IMR-90 (cell line): ENCODE measurements at regions not wholly inside any gene's neighbourhood (a gene's known extent, or its start where the extent isn't known, plus 50 kb on each side); places are given as distances from the start of the nearest gene placed in this dataset.

Experiments
- ATAC-seq: fragments of 200-7000 bp; cut with Tn5 transposase; 2 replicates; pipeline ENCODE4 v1.9.1; 2020; ENCODE audit warnings: low read depth, mild to moderate bottlenecking, moderate library complexity
- BruUV-seq: library from RNA; stranded (reverse); fragments of 400-500 nt; replicated peaks from 2 replicates; lab custom pipeline; 2021; lab: Mats Ljungman, UMichigan
- CTCF ChIA-PET: fragments of 300-600 bp; formaldehyde crosslinking; extraction: SDS; loops from one replicate; lab custom pipeline; 2021; ENCODE audit warnings: antibody characterized with exemption; lab: Yijun Ruan, JAX
- POLR2A ChIA-PET: fragments of 300-600 bp; sonication (Branson Sonifier 250); formaldehyde crosslinking; loops from one replicate; lab custom pipeline; 2022; ENCODE audit warnings: antibody characterized with exemption; ENCODE audit not compliant: unreplicated experiment; lab: Charles Lee
- DNase-seq: peaks from one replicate; pipeline ENCODE4 v3.0.0; 2013
- H2AFZ ChIP-seq: replicated peaks from 2 replicates; pipeline ENCODE3; 2013; ENCODE audit warnings: low read length, mild to moderate bottlenecking; ENCODE audit not compliant: poor library complexity
- H2AK5ac ChIP-seq: 2 replicates; pipeline ENCODE4 v1.6.1; 2013; ENCODE audit warnings: low read depth, low read length, inconsistent platforms
- H2AK9ac ChIP-seq: replicated peaks from 2 replicates; pipeline ENCODE3; 2013; ENCODE audit warnings: mild to moderate bottlenecking, low read depth, low read length, moderate library complexity; ENCODE audit not compliant: poor library complexity
- H2BK120ac ChIP-seq: 2 replicates; pipeline ENCODE4 v1.6.1; 2013; ENCODE audit warnings: low read depth, low read length, inconsistent platforms
- H2BK15ac ChIP-seq: 3 replicates; pipeline ENCODE4 v1.6.1; 2013; ENCODE audit warnings: low read depth, low read length, inconsistent platforms
- H2BK20ac ChIP-seq: 2 replicates; pipeline ENCODE4 v1.6.1; 2013; ENCODE audit warnings: low read depth, mild to moderate bottlenecking, inconsistent platforms, low read length, moderate library complexity
- H2BK5ac ChIP-seq: 2 replicates; pipeline ENCODE4 v1.6.1; 2013; ENCODE audit warnings: mild to moderate bottlenecking, low read depth, low read length, inconsistent platforms; ENCODE audit not compliant: poor library complexity, severe bottlenecking
- H3K14ac ChIP-seq: replicated peaks from 2 replicates; pipeline ENCODE4 v1.6.1; 2013; ENCODE audit warnings: low read depth, low read length, inconsistent platforms
- H3K18ac ChIP-seq: 2 replicates; pipeline ENCODE4 v1.6.1; 2013; ENCODE audit warnings: low read depth, low read length, control low read depth
- H3K23ac ChIP-seq: 2 replicates; pipeline ENCODE4 v1.6.1; 2013; ENCODE audit warnings: low read depth, low read length, inconsistent platforms
- H3K27ac ChIP-seq: 2 replicates; pipeline ENCODE4 v1.5.1; 2013; ENCODE audit warnings: mild to moderate bottlenecking, control low read depth, low read length; ENCODE audit not compliant: insufficient read depth
- H3K27me3 ChIP-seq: 2 replicates; pipeline ENCODE4 v1.6.1; 2013; ENCODE audit warnings: low read length; ENCODE audit not compliant: control insufficient read depth, insufficient read depth
- H3K36me3 ChIP-seq: 2 replicates; pipeline ENCODE4 v1.6.1; 2013; ENCODE audit warnings: low read length, mixed read lengths; ENCODE audit not compliant: control insufficient read depth, insufficient read depth
- H3K4ac ChIP-seq: 2 replicates; pipeline ENCODE4 v1.6.1; 2013; ENCODE audit warnings: low read depth, low read length, inconsistent platforms
- H3K4me1 ChIP-seq: 2 replicates; pipeline ENCODE4 v1.6.1; 2013; ENCODE audit warnings: low read length, mixed read lengths; ENCODE audit not compliant: control insufficient read depth, insufficient read depth
- H3K4me2 ChIP-seq: 2 replicates; pipeline ENCODE4 v1.6.1; 2013; ENCODE audit warnings: low read depth, mild to moderate bottlenecking, control low read depth, low read length, moderate library complexity
- H3K4me3 ChIP-seq: 2 replicates; pipeline ENCODE4 v1.5.1; 2013; ENCODE audit warnings: low read depth, mild to moderate bottlenecking, control low read depth, low read length, moderate library complexity; ENCODE audit not compliant: insufficient read depth
- H3K56ac ChIP-seq: 2 replicates; pipeline ENCODE4 v1.6.1; 2013; ENCODE audit warnings: low read length, inconsistent platforms; ENCODE audit not compliant: insufficient read depth; ENCODE audit errors: extremely low read depth
- H3K79me1 ChIP-seq, 2 experiments: 2 replicates each; pipeline ENCODE4 v1.6.1; 2013; ENCODE audit warnings: low read length in 2 of 2, inconsistent platforms in 1 of 2, low read depth in 1 of 2
- H3K9ac ChIP-seq: 2 replicates; pipeline ENCODE4 v1.6.1; 2013; ENCODE audit warnings: low read depth, low read length, control low read depth
- H3K9me1 ChIP-seq: 2 replicates; pipeline ENCODE4 v1.6.1; 2013; ENCODE audit warnings: low read length, inconsistent platforms; ENCODE audit not compliant: insufficient read depth
- H3K9me3 ChIP-seq: 2 replicates; pipeline ENCODE4 v1.6.1; 2013; ENCODE audit warnings: low read length; ENCODE audit not compliant: control insufficient read depth, insufficient read depth
- H4K20me1 ChIP-seq: 2 replicates; pipeline ENCODE4 v1.6.1; 2013; ENCODE audit warnings: low read length, inconsistent platforms; ENCODE audit not compliant: insufficient read depth
- H4K5ac ChIP-seq: 2 replicates; pipeline ENCODE4 v1.6.1; 2013; ENCODE audit warnings: mild to moderate bottlenecking, low read depth, low read length, control low read depth
- H4K8ac ChIP-seq, 2 experiments: 2 replicates each; pipeline ENCODE4 v1.6.1; 2013; ENCODE audit warnings: low read depth in 2 of 2, low read length in 2 of 2, control low read depth in 1 of 2, inconsistent platforms in 1 of 2
- H4K91ac ChIP-seq: 2 replicates; pipeline ENCODE4 v1.6.1; 2013; ENCODE audit warnings: low read depth, low read length, inconsistent platforms; ENCODE audit not compliant: insufficient read depth
- BHLHE40 ChIP-seq: fragments of 150-350 bp; IDR thresholded peaks from 2 replicates; pipeline ENCODE4 v1.6.1; 2016; ENCODE audit warnings: mild to moderate bottlenecking, low read depth, low read length
- CEBPB ChIP-seq: IDR thresholded peaks from 2 replicates; pipeline ENCODE4 v1.6.1; 2012; ENCODE audit warnings: low read depth, low read length, improper control_type of control experiment
- CHD1 ChIP-seq: IDR thresholded peaks from 2 replicates; pipeline ENCODE4 v1.6.1; 2012; ENCODE audit warnings: low read depth, low read length, improper control_type of control experiment
- FOS ChIP-seq: fragments of 150-350 bp; IDR thresholded peaks from 2 replicates; pipeline ENCODE4 v1.6.1; 2016; ENCODE audit warnings: low read depth, low read length
- MAFK ChIP-seq: IDR thresholded peaks from 2 replicates; pipeline ENCODE4 v1.6.1; 2012; ENCODE audit warnings: low read depth, low read length, improper control_type of control experiment
- MAZ ChIP-seq: IDR thresholded peaks from 2 replicates; pipeline ENCODE4 v1.6.1; 2012; ENCODE audit warnings: low read depth, mild to moderate bottlenecking, low read length, improper control_type of control experiment, moderate library complexity, borderline replicate concordance
- MXI1 ChIP-seq: IDR thresholded peaks from 2 replicates; pipeline ENCODE4 v1.6.1; 2012; ENCODE audit warnings: low read depth, mild to moderate bottlenecking, low read length, moderate library complexity, borderline replicate concordance
- NFE2L2 ChIP-seq: fragments of 150-350 bp; IDR thresholded peaks from 2 replicates; pipeline ENCODE4 v1.6.1; 2016; ENCODE audit warnings: low read depth, mild to moderate bottlenecking, low read length
- POLR2A ChIP-seq: IDR thresholded peaks from 2 replicates; pipeline ENCODE4 v1.6.1; 2012; ENCODE audit warnings: mild to moderate bottlenecking, low read depth, low read length
- RAD21 ChIP-seq: IDR thresholded peaks from 2 replicates; pipeline ENCODE4 v1.6.1; 2012; ENCODE audit warnings: low read length, improper control_type of control experiment
- RCOR1 ChIP-seq: IDR thresholded peaks from 2 replicates; pipeline ENCODE4 v1.6.1; 2012; ENCODE audit warnings: mild to moderate bottlenecking, low read length, improper control_type of control experiment; ENCODE audit not compliant: insufficient replicate concordance
- RFX5 ChIP-seq: IDR thresholded peaks from 2 replicates; pipeline ENCODE4 v1.8.0; 2012; ENCODE audit warnings: low read depth, mild to moderate bottlenecking, low read length, moderate library complexity
- SMC3 ChIP-seq: fragments of 150-350 bp; IDR thresholded peaks from 2 replicates; pipeline ENCODE4 v1.6.1; 2016; ENCODE audit warnings: low read depth, mild to moderate bottlenecking, antibody characterized with exemption, low read length, moderate library complexity
- WGBS, 2 experiments: methylation state at CpG; one replicate each; pipeline versions ENCODE4 v1.1.5 to v1.1.7; 2013; ENCODE audit warnings: missing lambda C conversion rate in 2 of 2; ENCODE audit not compliant: insufficient read length in 1 of 2; ENCODE audit errors: extremely low coverage in 2 of 2; 5-methylcytosine and 5-hydroxymethylcytosine counted together
- dilution Hi-C: fragments of 300-500 bp; cut with HindIII; formaldehyde crosslinking; loops from one replicate; pipeline ENCODE4 v1.14.3; 2018; ENCODE audit warnings: low sequenced_read_pairs; ENCODE audit not compliant: unreplicated experiment
- in situ Hi-C: fragments of 300-500 bp; cut with MboI; formaldehyde crosslinking; loops from 3 replicates; pipeline ENCODE4 v1.14.3; 2019; ENCODE audit warnings: low sequenced_read_pairs, inconsistent platforms, mixed read lengths
- intact Hi-C: fragments of 100-400 bp; cut with micrococcal nuclease; formaldehyde crosslinking; loops from 2 replicates; pipeline ENCODE4 v1.10.0; 2022
- TF ChIP-seq, protein P1 (sequence below): fragments of 150-350 bp; IDR thresholded peaks from 2 replicates; pipeline ENCODE4 v1.6.1; 2016; ENCODE audit warnings: low read depth, mild to moderate bottlenecking, low read length, moderate library complexity, borderline replicate concordance
- TF ChIP-seq, protein P2 (sequence below): fragments of 150-350 bp; IDR thresholded peaks from 2 replicates; pipeline ENCODE4 v1.6.1; 2017; ENCODE audit warnings: mild to moderate bottlenecking, antibody characterized with exemption, low read length, low read depth
- TF ChIP-seq, protein P3 (sequence below): conservative IDR thresholded peaks from 2 replicates; pipeline ENCODE4 v1.5.1; 2012; ENCODE audit warnings: mild to moderate bottlenecking, low read depth, low read length, improper control_type of control experiment

DNA sequence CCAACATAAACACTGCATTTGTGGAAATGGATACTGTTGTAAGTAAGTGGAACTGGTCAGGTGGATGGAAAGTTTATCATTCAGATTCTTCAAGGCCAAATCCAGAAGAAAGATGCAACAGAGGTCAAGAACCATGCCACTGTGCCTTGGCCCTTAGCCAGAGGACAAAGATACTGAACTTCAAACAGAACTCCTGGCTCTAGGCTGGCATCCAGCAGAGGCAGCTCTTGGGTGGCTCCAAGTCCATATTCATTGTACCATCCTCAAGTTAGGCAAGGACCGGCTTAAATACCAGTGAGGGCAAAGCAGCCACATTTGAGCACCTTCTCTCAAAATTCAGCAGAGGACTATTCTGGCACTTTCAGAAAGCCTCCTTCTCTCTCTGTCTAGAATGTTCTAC is 53.2 kb downstream of the DNAAF9 start:
- Histone ChIP-seq H3K79me1 (no peaks in the 10 kb centered on the region), H3K18ac (no peak overlapping the region), H4K20me1 (no peaks in the 10 kb centered on the region), H3K4me2 (no peak overlapping the region), H2AFZ (no peak overlapping the region), H3K23ac (no peak overlapping the region), H2BK120ac (no peak overlapping the region), H3K9ac (no peak overlapping the region), H3K4me1 (no peaks in the 10 kb centered on the region), H2BK5ac (no peak overlapping the region), H3K4ac (no peak overlapping the region), H3K9me3 (no peaks in the 10 kb centered on the region), H4K91ac (no peak overlapping the region), H2AK5ac (no peak overlapping the region), H3K27ac (no peak overlapping the region), H4K5ac (no peak overlapping the region), H3K4me3 (no peak overlapping the region), H2BK15ac (no peak overlapping the region), H2AK9ac (no peak overlapping the region), H3K56ac (no peak overlapping the region), H3K9me1 (peaks cover 2% of the 10 kb centered on the region), H3K14ac (no peak overlapping the region), H3K36me3 (peaks cover 8% of the 10 kb centered on the region; the same call in 1 of the 2 replicates), H4K8ac (no peak overlapping the region), H2BK20ac (no peak overlapping the region), H3K27me3 (no peaks in the 10 kb centered on the region)
- dilution Hi-C loops = no loop called here
- DNase-seq (no peak), ATAC-seq (no peak)
- no peak for TF ChIP-seq BHLHE40
- TF ChIP-seq, protein P1, sequence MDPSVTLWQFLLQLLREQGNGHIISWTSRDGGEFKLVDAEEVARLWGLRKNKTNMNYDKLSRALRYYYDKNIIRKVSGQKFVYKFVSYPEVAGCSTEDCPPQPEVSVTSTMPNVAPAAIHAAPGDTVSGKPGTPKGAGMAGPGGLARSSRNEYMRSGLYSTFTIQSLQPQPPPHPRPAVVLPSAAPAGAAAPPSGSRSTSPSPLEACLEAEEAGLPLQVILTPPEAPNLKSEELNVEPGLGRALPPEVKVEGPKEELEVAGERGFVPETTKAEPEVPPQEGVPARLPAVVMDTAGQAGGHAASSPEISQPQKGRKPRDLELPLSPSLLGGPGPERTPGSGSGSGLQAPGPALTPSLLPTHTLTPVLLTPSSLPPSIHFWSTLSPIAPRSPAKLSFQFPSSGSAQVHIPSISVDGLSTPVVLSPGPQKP = no peak
- no peak for TF ChIP-seq NFE2L2
- TF ChIP-seq POLR2A = no peak
- TF ChIP-seq, protein P2, sequence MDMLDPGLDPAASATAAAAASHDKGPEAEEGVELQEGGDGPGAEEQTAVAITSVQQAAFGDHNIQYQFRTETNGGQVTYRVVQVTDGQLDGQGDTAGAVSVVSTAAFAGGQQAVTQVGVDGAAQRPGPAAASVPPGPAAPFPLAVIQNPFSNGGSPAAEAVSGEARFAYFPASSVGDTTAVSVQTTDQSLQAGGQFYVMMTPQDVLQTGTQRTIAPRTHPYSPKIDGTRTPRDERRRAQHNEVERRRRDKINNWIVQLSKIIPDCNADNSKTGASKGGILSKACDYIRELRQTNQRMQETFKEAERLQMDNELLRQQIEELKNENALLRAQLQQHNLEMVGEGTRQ = no peak
- TF ChIP-seq CHD1 = no peak
- TF ChIP-seq FOS = no peak
- no peak for TF ChIP-seq MXI1
- no peak for TF ChIP-seq MAZ
- TF ChIP-seq RAD21 = no peak
- no peak for TF ChIP-seq RFX5
- no peak for TF ChIP-seq SMC3
- TF ChIP-seq MAFK = no peak
- TF ChIP-seq RCOR1 = no peak
- TF ChIP-seq CEBPB = no peak
- TF ChIP-seq, protein P3, sequence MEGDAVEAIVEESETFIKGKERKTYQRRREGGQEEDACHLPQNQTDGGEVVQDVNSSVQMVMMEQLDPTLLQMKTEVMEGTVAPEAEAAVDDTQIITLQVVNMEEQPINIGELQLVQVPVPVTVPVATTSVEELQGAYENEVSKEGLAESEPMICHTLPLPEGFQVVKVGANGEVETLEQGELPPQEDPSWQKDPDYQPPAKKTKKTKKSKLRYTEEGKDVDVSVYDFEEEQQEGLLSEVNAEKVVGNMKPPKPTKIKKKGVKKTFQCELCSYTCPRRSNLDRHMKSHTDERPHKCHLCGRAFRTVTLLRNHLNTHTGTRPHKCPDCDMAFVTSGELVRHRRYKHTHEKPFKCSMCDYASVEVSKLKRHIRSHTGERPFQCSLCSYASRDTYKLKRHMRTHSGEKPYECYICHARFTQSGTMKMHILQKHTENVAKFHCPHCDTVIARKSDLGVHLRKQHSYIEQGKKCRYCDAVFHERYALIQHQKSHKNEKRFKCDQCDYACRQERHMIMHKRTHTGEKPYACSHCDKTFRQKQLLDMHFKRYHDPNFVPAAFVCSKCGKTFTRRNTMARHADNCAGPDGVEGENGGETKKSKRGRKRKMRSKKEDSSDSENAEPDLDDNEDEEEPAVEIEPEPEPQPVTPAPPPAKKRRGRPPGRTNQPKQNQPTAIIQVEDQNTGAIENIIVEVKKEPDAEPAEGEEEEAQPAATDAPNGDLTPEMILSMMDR = no peak
- intact Hi-C loops = no loop called here
- 100% methylated on average over 1 of the region's 1 CpG; no CpG with 5 or more reads in 1 of the 2 experiments for WGBS, 2 experiments
- BruUV-seq = no TSS peak
- CTCF ChIA-PET = no interaction called here
- POLR2A ChIA-PET = no interaction called here
- in situ Hi-C loops = no loop called here
